ENCODE measurements at regions not wholly inside any gene's neighbourhood (a gene's known extent, or its start where the extent isn't known, plus 50 kb on each side); places are given as distances from the start of the nearest gene placed in this dataset.
"Not testable (repeated sequence)": the region's sequence is repeated elsewhere in the genome, so short reads cannot be mapped to it uniquely, and the experiment has no call there.

DNA sequence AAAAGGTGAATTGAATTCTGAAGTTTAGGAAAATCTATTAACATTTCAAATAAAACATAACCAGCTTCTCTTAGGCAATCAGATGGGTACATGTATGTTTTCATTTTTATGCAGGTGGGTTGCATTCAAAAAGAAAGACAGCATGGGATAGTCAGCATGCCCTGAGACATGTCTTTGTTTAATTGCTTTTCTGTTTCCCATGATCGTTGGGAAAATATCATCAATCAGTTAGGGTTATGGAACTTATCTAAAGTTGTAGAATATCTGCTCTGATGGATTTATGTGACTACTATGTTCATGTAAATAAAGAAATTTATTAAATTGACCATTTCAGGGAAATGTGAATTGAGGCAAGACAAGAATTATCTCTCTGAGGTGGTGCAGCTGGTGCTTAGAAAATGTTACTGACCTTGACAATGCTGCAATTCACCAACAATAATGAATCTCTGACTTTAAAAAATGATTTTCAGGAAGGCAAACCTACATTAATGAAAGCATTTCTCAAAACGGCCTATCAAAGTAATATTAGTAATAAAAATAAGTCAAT is 112.7 kb downstream of the RFPL4B start:
- no peak for DNase-seq (ENCODE audit: low spot score)

DNA sequence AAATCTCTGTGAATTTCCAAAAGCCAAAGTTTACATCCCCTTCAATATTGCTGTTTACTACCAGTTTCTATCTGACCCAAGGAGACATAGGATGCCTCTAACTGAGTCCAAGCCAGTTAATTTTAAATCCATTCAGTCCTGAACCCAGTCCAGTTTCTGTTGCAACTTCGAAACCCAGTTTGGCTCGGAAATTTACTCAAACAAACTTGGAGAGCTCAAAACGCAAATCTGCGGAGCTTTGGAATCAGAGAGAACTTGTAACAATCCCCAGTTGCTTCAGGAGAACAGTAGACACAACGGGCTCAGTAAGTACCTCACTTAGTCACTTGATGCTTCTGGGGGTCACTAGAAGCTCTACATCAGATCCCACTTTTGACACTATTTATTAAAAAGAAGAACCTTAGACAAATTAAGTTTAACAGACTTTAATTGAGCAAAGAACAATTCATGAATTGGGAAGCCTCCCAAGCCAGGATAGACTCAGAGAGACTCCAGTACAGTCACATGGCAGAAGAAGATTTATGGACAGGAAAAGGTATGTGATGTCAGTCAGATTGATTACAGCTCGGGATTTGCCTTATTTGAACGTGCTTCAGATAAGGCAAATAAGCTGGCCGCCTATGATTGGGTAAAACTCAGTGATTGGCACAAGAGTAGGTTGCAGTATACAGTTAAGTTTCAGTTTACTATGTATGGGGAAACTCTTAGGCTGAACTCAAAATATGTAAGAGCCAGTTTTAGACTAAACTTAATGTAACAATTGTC is 118.0 kb downstream of the RFPL4B start:
- DNase-seq (ENCODE audit: low spot score) = no peak

DNA sequence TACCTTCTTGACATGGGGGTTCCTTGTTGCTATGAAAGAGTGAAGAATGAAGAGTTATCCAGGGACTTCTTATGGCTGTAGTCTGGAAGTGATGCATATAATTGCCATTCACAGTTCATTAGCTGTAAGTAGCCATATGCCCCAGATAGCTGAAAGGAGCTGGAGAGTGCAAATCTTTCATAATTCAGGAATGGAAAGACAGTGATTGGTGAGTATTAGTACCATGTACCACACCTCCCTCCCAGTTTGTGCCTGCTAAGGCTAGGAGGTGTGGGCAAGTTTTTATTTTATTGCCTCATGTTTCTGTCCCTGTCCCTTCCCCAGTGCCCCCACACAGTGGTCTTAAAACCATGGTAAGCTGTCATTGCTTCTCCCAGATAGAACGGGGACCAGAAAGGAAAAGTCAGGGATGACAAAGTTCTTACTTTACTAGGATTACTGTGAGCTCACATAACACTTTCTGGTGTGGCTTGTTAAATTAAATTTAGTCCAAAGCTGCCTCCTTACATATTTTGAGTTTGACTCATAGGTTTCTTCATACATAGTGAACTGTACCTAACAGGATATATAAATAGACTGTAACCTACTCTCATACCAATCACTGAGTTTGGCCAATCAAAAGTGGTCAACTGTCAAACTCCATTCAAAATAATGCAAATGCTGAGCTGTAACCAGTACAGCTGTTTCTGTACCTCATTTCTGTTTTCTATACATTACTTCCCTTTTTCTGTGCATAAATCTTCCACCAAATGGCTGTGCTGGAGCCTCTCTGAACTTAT is 119.4 kb downstream of the RFPL4B start:
- DNase-seq (ENCODE audit: low spot score) = no peak

DNA sequence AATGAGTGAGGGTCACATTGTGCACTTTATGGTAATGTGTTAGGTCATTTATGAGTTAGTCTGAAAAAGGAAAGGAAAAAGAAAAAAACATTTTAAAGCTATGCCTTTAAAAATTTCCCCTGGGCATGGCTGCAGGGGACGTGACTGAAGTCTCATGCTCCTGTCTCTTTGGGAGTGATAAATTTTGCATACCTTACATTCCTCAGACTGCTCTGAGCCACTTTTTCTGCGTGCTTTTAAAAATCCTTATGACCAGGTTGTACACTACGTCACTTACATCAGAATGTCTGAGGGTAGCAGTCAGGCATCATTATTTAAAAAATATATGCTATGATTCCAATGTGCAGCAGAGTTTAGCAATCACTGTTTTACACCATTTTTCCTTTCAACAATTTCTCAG is 121.2 kb downstream of the RFPL4B start:
- no peak for DNase-seq (ENCODE audit: low spot score)

DNA sequence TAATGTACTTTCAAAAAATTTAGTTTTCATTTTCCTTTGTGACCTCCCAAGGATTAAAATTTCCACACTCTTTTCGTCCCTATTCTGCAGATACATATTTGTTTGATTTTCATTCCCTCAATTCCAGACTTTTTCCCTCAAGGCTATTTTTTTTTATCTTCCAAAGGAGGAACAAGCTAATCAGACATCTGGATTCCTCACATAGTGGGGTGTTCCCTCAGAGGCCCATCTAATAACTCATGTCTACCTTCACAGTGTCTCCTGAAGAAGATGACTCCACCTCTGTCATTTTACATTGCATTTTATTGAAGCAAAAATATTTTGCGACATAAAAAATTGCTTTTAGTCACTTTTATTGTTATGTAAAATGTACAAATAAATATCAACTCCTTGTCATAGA is 122.2 kb downstream of the RFPL4B start:
- no peak for DNase-seq (ENCODE audit: low spot score)

DNA sequence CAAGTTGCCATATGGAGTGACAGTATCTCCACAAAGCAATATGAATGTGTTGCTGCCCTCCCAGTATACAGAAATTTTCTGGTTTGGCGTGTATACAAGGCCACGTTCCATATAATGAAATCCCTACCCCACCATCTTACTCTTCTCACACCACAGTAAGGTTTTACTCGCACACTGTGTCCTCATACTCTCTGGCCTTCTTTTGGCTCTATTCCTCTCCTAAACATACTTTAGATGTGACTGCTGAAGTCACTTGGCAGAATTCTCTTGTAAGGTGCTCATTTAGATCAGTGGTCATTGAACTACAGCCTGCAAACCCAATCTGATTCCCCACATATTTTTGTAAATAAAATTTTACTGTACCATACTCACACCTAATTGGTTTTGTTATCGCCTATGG is 123.2 kb downstream of the RFPL4B start:
- no peak for DNase-seq (ENCODE audit: low spot score)

DNA sequence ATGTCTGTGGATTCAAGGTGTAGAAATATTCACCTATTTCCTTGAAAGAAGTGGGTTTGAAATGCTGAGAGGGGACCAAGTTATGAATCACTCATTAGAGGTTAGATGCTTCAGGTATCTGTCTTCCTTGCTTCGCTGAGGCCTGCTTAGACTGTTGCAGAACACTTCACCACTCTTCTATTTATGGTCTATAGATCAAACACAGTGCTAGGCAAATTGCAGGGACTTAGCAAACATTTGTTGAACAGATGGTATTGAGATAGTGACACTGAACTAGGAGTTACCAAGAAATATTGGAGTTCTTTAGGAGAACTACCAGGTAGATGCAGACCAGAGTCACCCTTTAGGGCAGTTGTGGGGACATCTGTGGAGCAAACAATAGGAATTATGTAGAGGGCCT is 123.8 kb downstream of the RFPL4B start:
- DNase-seq (ENCODE audit: low spot score) = no peak

DNA sequence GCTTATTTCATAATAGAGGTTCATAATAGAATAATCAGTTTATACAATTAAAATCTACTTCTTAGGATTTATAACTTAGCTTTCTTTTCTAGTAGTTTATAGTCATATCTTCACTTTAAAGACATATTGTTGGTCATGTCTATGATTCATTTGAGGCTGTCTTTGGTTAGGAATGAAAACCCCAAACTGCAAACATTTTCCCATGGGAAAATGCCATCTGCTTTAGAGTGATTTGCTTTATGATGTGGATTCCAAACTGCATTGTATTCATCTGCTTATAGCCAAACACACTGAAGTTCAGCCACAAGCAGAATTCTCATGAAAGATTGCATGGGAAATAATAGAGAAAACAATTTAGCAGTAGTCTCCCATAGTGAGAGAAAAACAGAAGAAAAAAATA is 128.0 kb downstream of the RFPL4B start:
- no peak for DNase-seq (ENCODE audit: low spot score)

DNA sequence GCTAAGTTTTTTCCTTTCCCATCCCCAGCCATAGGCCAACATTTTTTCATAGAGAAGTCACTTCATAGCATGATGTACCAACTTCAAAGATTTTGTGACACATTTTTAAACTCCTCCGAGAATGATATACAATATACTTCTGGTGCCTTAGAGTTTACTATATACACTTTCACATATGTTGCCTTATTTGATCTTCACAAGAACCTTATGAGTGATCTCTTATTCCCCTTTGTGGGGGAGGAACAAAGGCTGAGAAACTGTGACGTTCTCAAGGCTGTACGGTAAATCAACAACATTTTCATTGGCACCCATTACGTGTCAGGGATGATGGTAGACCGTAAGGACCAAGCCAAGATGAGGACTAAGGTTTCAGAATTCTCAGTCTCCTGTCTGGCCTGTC is 130.0 kb downstream of the RFPL4B start:
- DNase-seq (ENCODE audit: low spot score) = no peak

DNA sequence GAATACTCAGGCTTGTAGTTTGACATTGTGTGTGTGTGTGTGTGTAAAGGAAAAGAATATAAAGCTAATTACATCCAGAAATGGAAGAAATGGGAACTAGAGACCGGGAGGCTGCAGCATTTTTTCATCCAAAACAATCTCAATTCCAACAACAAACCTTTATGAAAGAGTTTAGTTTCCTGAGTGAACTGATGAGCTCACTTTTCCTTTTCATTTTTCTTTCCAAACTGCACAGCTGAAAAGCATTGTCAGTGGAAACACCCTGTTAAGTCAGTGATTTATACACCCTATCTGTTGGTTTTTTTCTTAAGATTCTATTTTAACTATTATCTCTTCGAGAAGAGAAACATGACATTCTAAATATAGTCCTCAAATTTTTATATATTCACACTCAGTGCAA is 130.9 kb downstream of the RFPL4B start:
- no peak for DNase-seq (ENCODE audit: low spot score)

DNA sequence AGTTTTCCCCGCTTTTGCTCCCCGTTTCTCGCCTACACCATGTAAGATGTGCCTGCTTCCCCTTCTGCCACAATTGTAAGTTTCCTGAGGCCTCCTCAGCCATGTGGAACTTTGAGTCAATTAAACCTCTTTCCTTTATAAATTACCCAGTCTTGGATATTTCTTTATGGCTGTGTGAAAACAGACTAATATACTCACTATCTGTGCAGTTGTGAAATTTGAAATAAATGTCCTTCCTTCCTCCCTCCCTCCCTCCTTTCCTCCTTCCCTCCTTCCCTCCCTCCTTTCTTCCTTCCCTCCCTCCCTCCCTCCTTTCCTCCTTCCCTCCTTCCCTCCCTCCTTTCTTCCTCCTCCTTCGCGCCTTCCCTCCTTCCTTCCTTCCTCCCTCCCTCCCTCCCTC is 132.8 kb downstream of the RFPL4B start:
- not testable (repeated sequence) for DNase-seq (ENCODE audit: low spot score)

DNA sequence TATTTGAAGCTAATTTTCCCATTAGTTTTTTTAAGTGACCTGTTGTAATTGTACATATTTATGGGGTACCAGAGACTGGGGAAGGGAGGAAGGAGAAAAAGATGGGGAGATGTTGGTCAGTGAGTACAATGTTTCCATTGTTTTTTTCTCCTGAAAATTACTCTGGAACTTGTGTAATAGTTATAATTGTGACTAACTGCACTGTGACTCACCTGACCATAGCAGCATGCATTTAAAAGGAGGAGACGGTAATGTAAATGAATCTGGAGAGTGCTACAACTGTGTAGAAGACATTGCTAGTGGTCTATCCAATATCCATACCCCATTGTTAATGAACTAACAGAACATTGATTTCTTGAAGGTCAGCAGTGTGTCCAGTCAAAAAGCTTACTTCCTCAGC is 133.4 kb downstream of the RFPL4B start:
- DNase-seq (ENCODE audit: low spot score) = no peak

DNA sequence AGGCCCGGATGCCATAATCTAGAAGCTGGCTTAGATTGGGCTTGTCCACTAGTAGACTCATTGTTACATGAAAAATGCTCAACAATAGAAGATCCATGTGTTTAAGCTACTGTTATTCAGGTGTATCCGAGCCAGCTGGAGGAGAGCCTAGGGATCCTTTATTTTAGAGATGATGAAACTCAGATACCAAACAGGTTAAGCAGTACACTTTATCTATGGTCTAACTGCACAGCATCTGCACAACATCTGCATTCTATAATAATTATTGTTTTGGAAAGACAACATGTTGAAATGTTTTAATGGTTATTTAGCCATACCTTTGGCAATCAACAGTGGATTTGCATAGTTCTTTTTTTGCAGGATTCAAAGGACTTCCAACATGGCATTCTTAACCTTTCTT is 134.1 kb downstream of the RFPL4B start:
- no peak for DNase-seq (ENCODE audit: low spot score)

DNA sequence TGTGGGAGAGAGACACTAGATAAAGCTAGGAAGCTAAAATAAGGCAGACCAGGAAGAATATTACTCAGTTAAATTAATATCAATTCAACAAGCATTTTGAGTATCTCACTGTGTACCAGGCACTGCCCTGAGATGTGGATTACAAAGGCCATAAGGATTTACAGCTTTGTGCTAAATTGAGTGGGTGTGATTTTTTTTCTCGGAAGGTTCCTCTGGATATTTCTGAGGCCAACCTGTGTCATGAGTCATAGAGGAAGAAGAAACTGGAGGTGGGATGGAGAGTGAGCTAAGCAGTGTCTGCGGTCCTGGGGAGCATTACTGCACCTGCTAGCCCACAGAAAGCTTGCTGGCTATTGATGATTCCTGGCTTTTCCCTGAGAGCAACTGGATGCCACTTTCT is 135.2 kb downstream of the RFPL4B start:
- no peak for DNase-seq (ENCODE audit: low spot score)

DNA sequence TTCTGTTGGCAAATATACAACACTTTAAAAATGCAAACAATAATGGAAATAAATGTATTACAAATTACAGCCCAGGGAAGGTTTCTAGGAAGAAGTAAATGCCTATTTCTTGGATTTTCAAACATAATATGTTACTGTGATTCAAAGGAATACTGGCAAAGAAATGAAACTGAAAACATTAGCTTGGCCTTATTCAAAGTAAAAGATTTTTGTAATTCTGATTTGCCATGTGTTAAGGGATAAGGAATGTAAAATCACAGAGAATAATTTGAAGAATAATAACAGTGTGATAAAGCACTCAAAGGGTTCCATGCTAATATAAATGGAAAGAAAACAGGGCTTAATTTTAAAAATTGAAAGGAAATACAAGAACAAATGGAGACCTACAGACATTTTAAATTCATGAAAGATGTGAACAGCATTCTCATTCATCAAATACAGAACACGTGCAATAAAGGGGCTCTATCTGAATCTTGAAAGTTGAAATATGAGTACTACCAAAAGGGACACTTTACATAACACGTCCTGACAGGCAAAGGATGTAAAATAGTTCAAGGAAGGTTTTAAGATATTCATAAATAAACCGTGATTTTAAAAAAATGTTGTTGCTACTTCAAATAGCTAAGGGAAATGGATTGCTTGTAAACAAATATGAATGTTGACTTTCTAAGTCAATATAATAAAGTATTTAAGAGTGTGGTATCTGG is 138.1 kb downstream of the RFPL4B start:
- DNase-seq (ENCODE audit: low spot score) = no peak

DNA sequence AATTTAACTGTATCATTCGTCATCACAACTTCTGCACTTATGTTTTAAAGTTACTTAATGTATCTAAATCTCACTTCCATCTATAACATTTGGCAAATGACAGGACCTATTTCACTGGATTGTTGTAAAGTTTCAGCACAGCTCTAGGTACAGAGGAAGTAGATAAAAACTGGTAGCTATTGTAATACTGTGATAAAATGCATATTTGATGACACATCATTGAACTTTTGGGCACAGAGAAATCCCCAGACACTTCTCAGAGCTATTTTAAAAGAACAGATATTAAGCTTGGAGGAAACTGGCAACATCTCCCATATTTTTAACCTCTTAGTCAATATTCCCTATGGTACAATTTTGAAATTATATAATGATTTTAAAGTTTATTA is 138.7 kb downstream of the RFPL4B start:
- DNase-seq (ENCODE audit: low spot score) = no peak

DNA sequence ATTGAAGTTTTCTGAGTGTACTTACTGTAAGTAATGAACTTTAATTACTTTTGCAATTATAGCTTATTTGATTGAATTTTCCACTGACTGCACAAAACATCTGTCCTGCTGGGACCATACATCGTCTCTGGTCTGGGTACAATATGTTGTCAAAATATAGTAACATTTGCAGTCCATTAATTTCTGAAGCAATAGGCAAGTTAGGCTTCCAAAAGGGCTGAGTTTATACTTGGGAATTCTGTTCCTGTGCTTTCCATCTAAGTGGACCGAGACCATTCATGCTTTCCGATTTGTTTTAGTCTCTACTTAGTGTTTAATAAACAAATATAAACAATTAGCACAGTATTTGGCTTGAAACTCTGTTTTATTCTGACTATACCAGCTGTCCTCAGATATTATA is 139.3 kb downstream of the RFPL4B start:
- no peak for DNase-seq (ENCODE audit: low spot score)

DNA sequence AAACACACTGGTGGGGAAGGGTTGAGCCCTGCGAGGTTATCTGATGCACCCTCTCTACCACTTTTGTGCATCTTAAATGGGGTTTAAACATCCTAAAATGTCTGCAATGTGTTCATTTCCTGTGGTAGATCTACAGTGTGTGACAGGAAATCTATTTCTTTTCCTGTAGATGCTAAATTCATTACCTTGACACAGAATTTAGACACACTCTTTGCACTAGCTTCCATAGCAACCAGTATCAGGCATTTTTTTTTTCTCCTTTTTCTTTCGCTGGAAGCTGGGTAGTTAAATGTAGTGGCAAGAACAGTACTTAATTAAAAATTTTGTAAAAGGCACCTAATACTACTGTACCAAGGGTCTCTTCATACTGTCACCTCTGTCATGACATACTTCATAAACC is 141.1 kb downstream of the RFPL4B start:
- DNase-seq (ENCODE audit: low spot score) = no peak

DNA sequence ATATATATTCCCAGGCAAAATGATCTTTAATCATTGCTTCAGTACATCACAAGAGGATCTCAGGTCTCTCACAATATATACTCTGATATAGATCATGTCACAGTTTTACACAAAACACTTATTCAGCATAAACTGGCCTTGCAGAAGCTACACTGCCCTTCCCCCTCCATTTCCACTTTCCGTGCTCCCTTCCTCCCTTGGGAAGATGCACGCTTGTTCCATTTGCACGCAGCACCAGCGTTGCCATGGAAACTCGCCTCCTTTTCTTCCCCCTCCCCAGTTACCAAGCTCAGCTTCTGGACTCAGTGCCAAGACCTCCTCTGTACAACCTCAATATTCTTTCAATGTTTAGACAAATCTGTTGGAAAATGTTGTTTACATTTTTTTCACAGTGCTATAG is 154.6 kb downstream of the RFPL4B start:
- DNase-seq (ENCODE audit: low spot score) = peak; percentile 72

DNA sequence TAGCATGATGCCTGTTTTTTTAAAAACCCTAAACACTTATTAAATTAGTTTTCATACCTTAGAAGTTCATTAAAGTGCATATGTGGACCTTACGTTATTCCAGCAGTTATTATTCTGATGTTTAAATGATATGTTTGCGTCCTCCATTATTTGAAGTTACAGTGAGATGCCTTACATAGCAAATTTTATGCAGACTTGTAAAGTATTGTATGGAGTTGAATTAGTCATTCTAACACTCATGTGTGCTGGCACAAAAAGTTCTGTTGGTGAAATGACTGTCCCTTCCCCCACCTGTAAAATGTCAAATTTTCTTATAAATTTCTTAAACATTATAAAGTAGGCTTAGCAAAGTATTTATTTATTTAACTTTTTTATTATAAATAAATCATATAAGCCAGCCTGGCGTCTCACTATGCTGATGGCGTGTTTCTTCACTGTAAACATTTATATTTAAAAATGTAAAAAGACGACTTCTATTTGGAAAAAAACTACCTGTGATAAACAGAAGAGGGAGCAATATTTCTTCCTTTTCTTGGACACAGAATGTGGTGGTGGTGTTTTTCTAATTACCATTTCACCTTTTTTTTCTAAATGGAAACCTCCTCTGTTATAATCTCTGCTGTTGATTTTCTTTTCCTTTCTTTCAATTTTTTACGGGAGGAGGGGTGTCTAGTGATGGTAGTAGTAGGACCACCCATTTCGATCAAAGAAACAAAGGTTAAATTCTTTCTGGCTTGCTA is 155.4 kb downstream of the RFPL4B start:
- no peak for DNase-seq (ENCODE audit: low spot score)

DNA sequence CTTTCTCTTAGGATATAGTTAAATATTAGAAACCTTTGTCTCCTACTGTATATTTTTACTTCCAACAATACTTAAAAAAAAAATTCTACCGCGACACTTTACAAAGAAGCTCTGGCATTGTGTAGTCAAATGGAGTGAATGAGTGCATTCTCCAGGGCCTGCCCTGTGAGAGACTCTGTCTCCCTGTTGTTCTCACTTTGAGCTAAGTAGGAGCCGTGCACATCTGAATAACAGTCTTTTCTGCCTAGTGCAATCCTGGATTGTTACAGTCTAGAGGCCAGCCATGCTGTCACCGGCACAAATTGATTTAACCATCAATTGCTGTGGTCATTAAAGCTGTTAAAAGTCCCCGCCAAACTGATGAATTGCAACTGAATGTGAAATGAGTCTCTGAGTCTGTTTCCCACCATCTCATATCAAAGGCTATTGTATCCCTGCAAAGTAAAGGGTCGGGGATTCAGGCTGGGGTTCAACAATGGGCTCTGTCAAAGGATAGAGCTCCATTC is 156.0 kb downstream of the RFPL4B start:
- DNase-seq (ENCODE audit: low spot score) = peak; percentile 69

DNA sequence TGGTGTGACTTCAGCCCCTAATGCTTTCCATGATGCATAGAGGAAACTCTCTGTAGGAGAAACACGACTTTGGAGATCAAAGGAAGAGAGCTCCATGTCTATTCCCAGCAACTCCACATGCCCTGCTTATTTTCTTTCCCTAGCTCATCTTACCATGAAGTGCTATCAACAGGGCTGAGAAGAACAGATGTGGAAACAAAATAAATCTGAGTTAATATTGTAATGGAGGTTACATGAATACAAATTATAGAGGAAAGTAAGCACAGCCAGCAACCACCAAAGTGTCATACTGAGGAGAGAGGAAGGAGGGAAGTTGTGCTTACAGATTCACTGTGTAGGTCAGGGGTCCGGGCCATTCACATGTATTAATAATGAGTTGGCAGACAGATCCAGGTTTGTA is 157.5 kb downstream of the RFPL4B start:
- DNase-seq (ENCODE audit: low spot score) = no peak
